Smooth muscle cell (in vitro differentiated cells): ENCODE measurements at regions not wholly inside any gene's neighbourhood (a gene's known extent, or its start where the extent isn't known, plus 50 kb on each side); places are given as distances from the start of the nearest gene placed in this dataset.

Experiments used
- DNase-seq: peaks from one replicate; lab custom pipeline; 2025; ENCODE audit not compliant: unreplicated experiment; lab: John Stamatoyannopoulos, UW
- H2AFZ ChIP-seq: fragments of 200-600 bp; sonication (generic); 2 replicates; pipeline ENCODE4 v1.6.0; 2016; ENCODE audit warnings: antibody characterized with exemption, low read depth, mild to moderate bottlenecking
- H3F3A ChIP-seq: fragments of 200-600 bp; sonication (generic); 2 replicates; pipeline ENCODE4 v1.6.0; 2017; ENCODE audit warnings: antibody characterized with exemption, low read depth
- H3K27ac ChIP-seq: fragments of 200-600 bp; sonication (generic); 2 replicates; pipeline ENCODE4 v1.5.1; 2016; ENCODE audit warnings: low read depth, mild to moderate bottlenecking
- H3K27me3 ChIP-seq: fragments of 200-600 bp; sonication (generic); 2 replicates; pipeline ENCODE4 v1.6.1; 2016; ENCODE audit warnings: low read depth, mild to moderate bottlenecking
- H3K36me3 ChIP-seq: fragments of 200-600 bp; sonication (generic); 2 replicates; pipeline ENCODE4 v1.5.1; 2016; ENCODE audit warnings: low read depth
- H3K4me1 ChIP-seq: fragments of 200-600 bp; sonication (generic); 2 replicates; pipeline ENCODE4 v1.5.1; 2016; ENCODE audit warnings: low read depth
- H3K4me2 ChIP-seq: fragments of 200-600 bp; sonication (generic); 2 replicates; pipeline ENCODE4 v1.6.0; 2016; ENCODE audit warnings: mild to moderate bottlenecking
- H3K4me3 ChIP-seq: fragments of 200-600 bp; sonication (generic); 2 replicates; pipeline ENCODE4 v1.5.1; 2016; ENCODE audit warnings: mild to moderate bottlenecking
- H3K79me2 ChIP-seq: fragments of 200-600 bp; sonication (generic); 2 replicates; pipeline ENCODE4 v1.6.0; 2016; ENCODE audit warnings: low read depth, mild to moderate bottlenecking
- H3K9ac ChIP-seq: fragments of 200-600 bp; sonication (generic); 2 replicates; pipeline ENCODE4 v1.6.0; 2016; ENCODE audit warnings: low read depth
- H3K9me3 ChIP-seq: fragments of 200-600 bp; sonication (generic); replicated peaks from 2 replicates; pipeline ENCODE4 v1.5.1; 2016; ENCODE audit warnings: low read depth
- H4K20me1 ChIP-seq: fragments of 200-600 bp; sonication (generic); 2 replicates; pipeline ENCODE4 v1.6.0; 2016; ENCODE audit warnings: low read depth
- WGBS: methylation state at CpG from one replicate; pipeline ENCODE4 v1.1.7; 2016; ENCODE audit warnings: low lambda C conversion rate; 5-methylcytosine and 5-hydroxymethylcytosine counted together
- TF ChIP-seq, protein P1 (sequence below): fragments of 200-600 bp; sonication (generic); IDR thresholded peaks from 2 replicates; pipeline ENCODE4 v1.5.1; 2017; ENCODE audit warnings: borderline replicate concordance, mild to moderate bottlenecking, antibody characterized with exemption; ENCODE audit not compliant: insufficient read depth, poor library complexity, severe bottlenecking

DNA sequence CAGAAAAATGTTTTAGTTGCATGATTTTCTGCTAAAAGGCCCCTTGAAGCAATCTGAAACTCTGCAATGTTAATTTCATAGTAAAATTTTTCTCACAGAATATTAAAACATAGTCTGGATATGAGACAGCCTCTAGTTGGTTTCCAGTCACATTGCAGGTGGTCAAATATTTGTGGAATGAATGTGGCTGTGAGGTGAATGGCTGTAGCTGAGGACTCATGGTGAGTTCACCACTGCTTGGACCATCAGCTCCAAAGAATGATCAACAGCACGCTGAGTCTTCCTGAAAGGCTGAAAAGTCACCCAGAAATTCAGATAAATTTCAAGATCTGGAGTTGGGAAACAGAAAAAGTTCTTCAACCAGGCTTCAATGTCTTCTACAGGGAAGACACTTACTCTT lies 79.8 kb downstream of the MAT2B start:
- Histone ChIP-seq H3K4me2 (no peak overlapping the region), H3K27ac (no peak overlapping the region), H4K20me1 (no peaks in the 10 kb centered on the region), H3K9me3 (no peaks in the 10 kb centered on the region), H2AFZ (no peak overlapping the region), H3K4me1 (no peaks in the 10 kb centered on the region), H3F3A (no peaks in the 10 kb centered on the region), H3K36me3 (no peaks in the 10 kb centered on the region), H3K27me3 (no peaks in the 10 kb centered on the region), H3K79me2 (no peaks in the 10 kb centered on the region), H3K9ac (no peak overlapping the region), H3K4me3 (no peak overlapping the region)
- TF ChIP-seq, protein P1, sequence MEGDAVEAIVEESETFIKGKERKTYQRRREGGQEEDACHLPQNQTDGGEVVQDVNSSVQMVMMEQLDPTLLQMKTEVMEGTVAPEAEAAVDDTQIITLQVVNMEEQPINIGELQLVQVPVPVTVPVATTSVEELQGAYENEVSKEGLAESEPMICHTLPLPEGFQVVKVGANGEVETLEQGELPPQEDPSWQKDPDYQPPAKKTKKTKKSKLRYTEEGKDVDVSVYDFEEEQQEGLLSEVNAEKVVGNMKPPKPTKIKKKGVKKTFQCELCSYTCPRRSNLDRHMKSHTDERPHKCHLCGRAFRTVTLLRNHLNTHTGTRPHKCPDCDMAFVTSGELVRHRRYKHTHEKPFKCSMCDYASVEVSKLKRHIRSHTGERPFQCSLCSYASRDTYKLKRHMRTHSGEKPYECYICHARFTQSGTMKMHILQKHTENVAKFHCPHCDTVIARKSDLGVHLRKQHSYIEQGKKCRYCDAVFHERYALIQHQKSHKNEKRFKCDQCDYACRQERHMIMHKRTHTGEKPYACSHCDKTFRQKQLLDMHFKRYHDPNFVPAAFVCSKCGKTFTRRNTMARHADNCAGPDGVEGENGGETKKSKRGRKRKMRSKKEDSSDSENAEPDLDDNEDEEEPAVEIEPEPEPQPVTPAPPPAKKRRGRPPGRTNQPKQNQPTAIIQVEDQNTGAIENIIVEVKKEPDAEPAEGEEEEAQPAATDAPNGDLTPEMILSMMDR = no peak
- no peak for DNase-seq
- WGBS = 80% methylated on average over 1 of the region's 1 CpG

DNA sequence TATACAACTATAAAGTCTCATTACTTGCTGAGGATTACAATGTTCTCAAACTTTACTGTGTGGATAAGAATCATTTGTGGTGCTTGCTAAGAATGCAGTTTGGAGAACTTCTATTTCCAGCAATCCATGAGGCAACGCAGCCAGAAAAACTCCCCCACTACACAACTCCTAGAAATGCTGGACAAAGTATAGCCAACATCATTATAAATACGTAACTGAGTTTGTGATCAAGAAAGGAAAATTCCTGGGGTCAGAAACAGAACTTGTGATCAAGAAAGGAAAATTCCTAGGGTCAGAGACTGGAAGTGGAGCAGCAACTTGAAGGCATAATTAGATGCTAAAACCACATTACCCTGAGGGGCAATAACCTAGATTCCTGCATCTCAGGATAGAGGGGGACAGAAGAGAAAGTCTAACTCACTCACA lies 81.1 kb downstream of the MAT2B start:
- DNase-seq = no peak

DNA sequence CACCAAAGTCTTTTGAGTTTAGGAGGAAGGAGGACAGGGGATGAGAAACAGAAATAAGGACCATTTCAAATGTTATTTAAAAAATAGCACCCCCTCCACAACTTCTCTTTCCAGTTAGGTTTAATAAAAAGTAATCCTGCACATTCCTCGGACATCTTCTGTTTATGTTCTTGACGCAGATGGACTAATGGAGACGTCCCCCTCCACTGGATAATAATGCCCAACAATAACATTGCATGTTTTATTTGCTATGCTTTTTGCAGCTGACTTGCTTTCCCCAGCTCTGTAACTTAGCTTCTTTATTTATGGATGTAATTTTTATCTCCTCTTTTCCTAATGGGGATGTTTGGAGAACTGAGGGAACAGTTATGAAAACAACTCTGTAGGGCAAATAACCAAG lies 89.5 kb downstream of the MAT2B start:
- Histone ChIP-seq H3F3A (no peaks in the 10 kb centered on the region), H3K79me2 (no peaks in the 10 kb centered on the region), H4K20me1 (no peaks in the 10 kb centered on the region), H3K27ac (no peak overlapping the region), H2AFZ (no peak overlapping the region), H3K4me3 (no peak overlapping the region), H3K27me3 (no peaks in the 10 kb centered on the region), H3K9me3 (no peaks in the 10 kb centered on the region), H3K4me2 (no peak overlapping the region), H3K4me1 (peaks cover 12% of the 10 kb centered on the region), H3K9ac (no peak overlapping the region), H3K36me3 (no peaks in the 10 kb centered on the region)
- TF ChIP-seq, protein P1 = no peak
- DNase-seq = no peak
- 70% methylated on average over 3 of the region's 3 CpGs for WGBS

More for the DNA sequence above, 81.1 kb downstream of the MAT2B start:
- H4K20me1 ChIP-seq = no peaks in the 10 kb centered on the region
- no peaks in the 10 kb centered on the region for H3F3A ChIP-seq
- H3K27ac ChIP-seq = no peak overlapping the region
- no peak overlapping the region for H3K4me2 ChIP-seq
- H3K36me3 ChIP-seq = no peaks in the 10 kb centered on the region
- no peak overlapping the region for H2AFZ ChIP-seq
- no peaks in the 10 kb centered on the region for H3K9me3 ChIP-seq
- no peak overlapping the region for H3K9ac ChIP-seq
- no peaks in the 10 kb centered on the region for H3K79me2 ChIP-seq
- 78% methylated on average over 2 of the region's 2 CpGs for WGBS
- no peaks in the 10 kb centered on the region for H3K27me3 ChIP-seq
- H3K4me1 ChIP-seq = no peaks in the 10 kb centered on the region
- H3K4me3 ChIP-seq = no peak overlapping the region
- TF ChIP-seq, protein P1 = no peak

DNA sequence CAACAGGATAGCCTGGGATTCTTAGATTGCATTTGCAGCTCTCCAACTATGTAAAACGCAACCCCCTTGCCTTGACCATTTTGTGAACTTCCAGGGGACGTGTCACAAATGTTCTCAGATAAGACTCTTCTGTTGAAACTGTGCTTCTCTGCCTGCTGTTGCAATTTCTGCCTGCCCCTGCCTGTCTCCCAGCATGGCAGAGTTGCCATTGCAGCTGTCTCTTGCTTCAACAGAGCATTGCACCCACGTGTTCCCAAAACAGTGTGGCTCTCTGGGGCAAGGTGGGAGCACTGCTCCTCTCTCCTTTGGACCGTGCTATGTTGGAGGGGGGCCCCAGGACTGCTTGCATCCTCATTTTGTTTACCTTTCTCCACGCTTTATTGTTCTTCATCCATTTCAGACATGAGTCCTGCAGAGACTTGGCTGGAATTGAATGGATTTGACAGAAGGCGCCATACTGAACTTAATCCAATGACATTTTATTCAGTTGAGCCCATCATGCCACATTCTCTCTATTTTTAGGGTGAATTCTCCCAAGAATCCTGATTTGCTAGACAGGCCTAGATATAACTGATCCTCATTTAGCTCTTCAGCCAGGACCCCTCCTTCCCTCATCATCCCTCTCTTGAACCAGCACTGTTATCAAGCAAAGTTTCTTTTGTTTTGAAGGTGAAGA lies 90.7 kb downstream of the MAT2B start:
- no peak for DNase-seq
- Histone ChIP-seq H3K79me2 (no peaks in the 10 kb centered on the region), H3K27me3 (no peaks in the 10 kb centered on the region), H3K4me3 (no peak overlapping the region), H2AFZ (no peak overlapping the region), H3K9ac (no peak overlapping the region), H3K9me3 (no peaks in the 10 kb centered on the region), H4K20me1 (no peaks in the 10 kb centered on the region), H3K4me2 (no peak overlapping the region), H3K4me1 (peaks cover 12% of the 10 kb centered on the region), H3K27ac (no peak overlapping the region), H3K36me3 (no peaks in the 10 kb centered on the region), H3F3A (no peaks in the 10 kb centered on the region)
- WGBS = 85% methylated on average over 6 of the region's 6 CpGs
- TF ChIP-seq, protein P1 = no peak
